Left kidney (tissue), 1 donor: ENCODE measurements at regions not wholly inside any gene's neighbourhood (a gene's known extent, or its start where the extent isn't known, plus 50 kb on each side); places are given as distances from the start of the nearest gene placed in this dataset.

Experiments
- DNase-seq: peaks from one replicate; pipeline ENCODE4 v3.0.0-alpha.2; 2013

- DNase-seq = no peak
These were observed 219.6 kb upstream of the SHH start for GRCh38 chr7:156031679-156032478.

DNA sequence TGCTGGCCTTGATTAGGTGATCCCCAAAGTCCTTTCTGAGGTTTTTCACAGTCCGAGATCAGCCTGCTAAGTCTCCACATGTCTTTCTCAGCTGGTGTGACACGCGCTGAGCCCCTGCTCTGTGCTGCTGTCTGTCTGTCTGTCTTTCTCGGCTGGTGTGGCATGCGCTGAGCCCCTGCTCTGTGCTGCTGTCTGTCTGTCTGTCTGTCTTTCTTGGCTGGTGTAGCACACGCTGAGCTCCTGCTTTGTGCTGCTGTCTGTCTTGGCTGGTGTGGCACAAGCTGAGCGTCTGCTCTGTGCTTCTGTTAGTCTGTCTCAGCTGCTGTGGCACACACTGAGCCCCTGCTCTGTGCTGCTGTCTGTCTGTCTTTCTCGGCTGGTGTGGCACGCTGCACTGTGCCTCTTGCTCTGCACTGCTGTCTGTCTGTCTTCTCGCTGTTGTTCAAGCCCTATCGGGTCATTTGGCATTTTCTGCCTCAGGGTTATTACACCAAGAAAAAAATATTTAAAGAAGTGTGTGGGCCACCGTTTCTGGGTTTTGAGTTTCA lies 217.3 kb upstream of the SHH start:
- DNase-seq = no peak

DNA sequence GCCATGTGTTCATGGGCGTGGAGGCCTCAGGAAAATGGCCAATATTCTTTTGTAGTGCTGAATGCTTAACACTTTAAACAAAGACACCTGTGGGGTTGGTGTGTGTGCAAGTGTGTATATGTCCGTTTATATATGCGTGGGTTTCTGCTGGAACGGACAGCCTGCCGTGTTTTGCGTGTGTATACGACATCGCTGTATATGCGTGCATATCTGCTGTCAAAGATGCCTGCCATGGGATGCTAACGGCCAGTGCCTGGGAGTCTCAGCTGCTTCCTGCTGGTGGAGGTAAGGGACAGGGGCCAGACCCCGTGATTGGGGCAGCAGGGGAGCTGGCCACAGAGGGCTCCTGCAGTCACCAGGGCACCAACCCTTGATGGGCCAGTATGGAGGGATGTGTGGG lies 216.3 kb upstream of the SHH start:
- DNase-seq = no peak

DNA sequence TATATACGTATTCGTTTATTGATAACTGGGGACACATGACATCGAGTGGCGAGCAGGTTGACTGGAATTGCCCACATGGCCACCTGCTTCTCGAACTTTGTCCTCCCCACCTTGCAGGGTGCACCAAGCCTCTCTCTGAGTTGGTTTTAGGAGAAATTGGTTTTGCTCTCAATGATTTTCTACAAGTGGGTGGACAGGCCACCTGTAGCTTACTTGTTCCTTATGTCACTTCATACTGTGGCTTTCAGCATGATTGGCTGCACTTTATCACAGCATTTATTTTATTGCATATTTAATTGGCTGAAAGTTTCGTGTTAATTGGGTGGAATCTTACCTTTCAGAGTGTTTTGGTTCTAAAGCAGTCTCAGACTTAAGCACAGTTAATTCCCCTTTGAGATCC lies 215.6 kb upstream of the SHH start:
- no peak for DNase-seq

DNA sequence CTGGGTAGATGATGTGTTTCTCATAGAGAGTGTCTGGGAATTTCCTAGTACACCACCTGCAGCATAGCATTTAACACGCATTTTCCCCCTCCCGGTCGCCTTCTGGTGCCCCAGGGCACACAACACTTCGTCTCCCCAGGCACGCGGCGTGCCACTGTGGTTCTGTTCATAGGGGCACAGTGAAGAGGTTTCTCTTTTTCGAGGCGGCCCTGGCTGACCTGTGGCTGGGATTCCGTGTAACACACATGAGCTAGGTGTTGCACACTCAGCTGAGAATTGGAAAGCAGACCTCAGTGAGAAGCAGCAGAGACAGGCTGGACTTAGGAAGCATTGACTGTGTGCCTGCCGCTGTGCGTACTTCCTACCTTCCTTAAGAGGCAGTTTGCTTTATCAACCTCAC lies 214.3 kb upstream of the SHH start:
- DNase-seq = no peak

DNA sequence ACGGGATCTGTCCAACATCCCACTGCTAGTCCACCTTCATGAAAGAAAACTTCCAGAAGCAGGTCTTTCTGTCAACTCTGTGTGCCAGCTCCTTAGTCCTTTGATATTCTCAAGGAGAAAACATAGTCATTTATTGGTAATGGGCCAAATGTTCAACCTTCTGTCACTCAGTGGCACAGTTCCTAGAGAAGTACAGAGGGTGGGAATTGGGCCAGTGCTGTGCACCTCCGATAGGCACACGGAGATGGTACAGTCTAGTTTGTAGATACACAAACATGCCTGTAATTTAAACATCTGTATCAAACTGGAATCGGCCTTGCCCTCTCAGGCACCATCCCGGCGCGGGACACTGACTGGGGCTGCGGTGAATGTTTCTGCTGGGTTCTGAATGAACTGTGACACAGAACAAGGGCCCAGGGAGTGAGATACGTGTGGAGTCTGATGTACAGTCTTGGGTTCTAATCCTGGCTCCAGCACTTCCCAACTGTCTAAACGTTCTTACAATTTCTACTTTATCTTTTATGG lies 213.9 kb upstream of the SHH start:
- no peak for DNase-seq

GRCh38 chr7:156025675-156026074 lies 213.4 kb upstream of the SHH start:
- DNase-seq = no peak

DNA sequence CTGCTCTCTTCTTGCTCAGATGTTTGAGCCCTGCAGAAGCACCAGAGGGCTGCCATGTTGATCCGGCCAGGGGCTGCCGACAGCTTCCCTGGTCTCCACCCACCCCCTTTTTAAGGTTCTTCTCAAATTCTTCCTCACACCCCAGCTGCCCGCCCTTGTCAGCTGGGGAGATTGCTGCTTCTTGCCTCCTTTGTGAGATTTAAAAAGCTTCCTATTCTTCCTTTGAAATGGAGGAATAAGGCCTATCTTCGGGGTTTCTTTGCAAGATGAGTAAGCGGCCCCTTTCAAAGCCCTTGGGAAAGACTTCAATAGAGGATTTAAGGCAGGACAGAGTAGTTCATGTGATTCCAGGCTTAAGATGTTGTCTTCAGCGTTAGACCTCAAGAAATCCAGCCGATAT lies 211.9 kb upstream of the SHH start:
- no peak for DNase-seq

DNA sequence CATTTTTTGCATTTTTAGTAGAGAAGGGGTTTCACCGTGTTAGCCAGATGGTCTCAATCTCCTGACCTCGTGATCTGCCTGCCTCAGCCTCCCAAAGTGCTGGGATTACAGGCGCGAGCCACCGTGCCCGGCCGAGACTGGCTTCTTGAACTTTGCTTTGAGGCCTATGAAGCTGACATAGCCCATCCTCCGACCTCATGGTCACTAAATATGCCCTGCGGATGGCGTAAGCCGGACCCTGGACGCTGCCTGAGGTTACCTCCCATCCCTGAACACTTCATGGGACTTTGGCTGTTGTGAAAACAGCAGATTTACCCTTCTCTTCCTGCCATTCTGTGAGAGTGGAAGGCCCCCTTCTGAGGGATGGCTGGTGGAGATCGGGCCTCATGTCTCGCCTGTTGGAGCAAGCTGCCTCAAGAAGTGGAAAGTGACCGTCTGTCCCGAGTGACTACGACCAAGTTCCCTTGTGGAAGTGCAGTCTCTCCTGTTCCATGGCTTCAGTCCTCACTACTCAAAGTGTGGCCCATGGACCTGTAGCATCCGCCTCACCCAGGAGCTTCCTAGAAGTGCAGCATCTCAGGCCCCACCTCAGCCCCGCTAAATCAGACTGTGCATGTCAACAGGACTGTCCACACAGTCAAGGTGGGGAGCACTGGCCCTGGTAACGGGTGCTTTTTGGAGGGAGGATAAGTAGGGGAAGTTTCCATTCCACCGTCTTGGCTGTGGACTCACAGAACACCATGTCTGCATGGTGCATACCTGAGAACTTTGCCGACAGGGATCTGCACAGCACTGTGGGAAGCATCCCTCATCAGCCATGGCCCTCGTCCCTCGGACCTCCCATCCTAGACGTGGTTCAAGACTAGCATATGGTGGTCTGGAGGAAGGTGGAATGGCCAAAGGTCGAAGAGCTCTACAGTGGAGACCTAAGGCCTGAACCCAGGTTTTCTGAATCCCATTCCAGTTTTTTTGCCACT lies 210.5 kb upstream of the SHH start:
- DNase-seq = no peak

DNA sequence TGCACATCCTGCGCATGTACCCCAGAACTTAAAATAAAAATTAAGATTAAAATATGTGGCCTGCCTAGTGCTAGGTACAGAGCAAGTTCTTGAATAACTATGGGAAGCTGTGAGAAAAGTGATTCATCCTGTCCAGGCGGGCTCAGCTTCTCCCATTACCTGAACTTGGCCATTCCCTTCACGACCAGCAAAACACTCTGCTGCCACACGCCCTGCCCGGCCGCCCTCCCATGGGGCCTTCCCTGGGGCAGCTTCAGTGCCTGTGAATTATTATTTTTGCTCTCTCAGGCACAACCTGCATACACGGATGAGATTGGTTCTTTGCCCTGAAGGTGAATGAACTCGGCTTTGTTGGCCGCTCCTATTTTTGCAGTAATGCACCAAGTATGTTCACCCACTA lies 209.2 kb upstream of the SHH start:
- DNase-seq = no peak

- no peak for DNase-seq
These were observed 208.3 kb upstream of the SHH start for GRCh38 chr7:156020566-156020965.

- no peak for DNase-seq
These were observed 207.7 kb upstream of the SHH start for GRCh38 chr7:156019776-156020565.

DNA sequence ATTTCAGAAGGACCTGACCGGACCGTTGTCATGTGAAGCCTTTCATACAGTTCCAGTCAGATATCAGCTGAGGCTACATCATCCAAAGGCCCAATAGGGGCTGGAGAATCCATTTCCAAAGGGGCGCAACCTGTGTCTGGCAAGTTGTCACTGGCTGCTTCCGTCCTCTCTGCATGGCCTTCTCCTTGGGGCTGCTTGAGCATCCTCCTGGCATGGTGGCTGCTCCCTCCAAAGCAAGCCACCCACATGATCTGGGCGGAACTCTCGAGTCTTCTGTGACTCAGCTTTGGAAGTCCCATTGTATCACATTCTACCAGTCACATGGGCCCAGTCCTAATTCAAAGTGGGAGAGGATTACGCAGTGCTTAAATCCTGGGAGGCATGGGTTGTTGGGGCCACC lies 207.0 kb upstream of the SHH start:
- DNase-seq = no peak

- DNase-seq = no peak
These were observed 205.8 kb upstream of the SHH start for GRCh38 chr7:156017916-156018700.

DNA sequence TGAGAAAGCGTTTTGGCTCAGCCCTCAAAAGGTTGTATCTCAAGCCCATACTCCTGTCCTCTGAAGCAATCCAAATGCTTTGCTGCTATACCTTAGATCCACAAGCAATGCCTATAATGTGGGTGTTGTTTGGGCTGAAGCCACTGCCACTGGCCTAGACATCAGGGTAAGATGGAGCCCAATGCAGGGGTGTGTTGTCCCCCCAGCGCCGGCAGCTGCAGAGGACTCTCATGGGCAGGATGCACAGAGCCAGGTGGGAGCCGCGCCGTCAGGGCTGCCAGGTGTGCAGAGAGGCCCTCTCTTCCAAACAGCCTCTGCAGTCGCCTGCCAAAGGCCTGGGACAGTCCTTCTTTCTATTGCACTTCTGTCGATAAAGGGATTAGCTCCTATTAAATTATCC lies 205.2 kb upstream of the SHH start:
- no peak for DNase-seq

GRCh38 chr7:156015237-156016020 lies 203.2 kb upstream of the SHH start:
- DNase-seq = no peak

DNA sequence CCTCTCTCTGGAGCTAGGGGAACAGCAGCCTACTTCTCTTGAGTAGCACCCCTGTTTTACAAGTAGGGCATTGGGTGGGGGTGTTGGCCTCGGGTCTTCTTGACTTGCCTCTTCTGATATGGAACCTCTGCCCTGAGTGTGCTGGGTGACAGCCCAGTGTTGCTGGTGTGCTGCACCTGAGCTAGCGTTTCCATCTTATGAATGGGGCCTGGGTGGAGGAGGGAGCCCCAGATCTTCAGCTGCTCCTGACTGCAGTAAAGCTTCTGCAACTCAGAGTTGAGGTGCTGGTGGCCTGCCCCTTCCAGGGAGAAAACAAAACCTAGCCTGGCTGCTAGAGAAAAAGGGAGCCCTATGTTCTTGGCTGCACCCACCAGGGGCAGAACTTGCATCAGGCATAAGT lies 202.5 kb upstream of the SHH start:
- no peak for DNase-seq

DNA sequence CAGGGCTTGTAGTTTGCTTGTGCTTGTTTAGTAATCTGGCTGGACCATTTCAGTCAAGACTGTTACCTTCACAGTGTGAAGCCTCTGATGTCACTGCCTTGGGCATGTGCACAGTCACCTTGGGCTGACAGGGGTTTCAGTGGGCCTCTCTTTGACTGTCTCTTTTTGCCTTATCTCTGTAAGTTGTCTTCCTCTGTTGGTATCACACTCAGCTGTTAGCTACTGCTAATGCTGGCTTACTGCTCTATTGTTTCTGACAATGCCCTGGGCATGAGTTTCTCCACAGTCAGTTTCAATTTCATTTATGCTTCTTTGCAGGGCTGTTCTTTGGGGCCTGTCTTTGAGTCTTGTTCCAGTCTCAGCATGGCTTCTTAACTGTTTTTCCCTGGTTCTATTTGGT lies 201.9 kb upstream of the SHH start:
- DNase-seq = no peak

DNA sequence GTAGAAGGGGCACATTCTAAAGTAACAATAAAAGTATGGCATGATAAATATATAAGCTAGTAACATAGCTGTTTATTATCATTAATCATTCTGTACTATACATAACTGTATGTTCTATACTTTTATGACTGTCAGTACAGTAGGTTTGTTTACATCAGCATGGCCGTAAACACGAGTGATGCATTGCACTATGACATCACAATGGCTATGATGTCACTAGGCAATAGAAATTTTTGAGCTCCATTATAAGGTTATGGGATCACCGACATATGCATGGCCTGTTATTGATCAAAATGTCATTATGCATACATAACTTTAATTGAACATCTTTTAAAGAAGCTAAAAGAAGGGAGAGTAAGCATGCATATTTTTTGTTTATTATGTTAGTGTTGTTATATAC lies 200.1 kb upstream of the SHH start:
- no peak for DNase-seq

- no peak for DNase-seq
These were observed 197.3 kb upstream of the SHH start for GRCh38 chr7:156009569-156009968.
